Stimulated activated CD8-positive, alpha-beta memory T cell treated with anti-CD3 and anti-CD28 coated beads, Interleukin-4, amount 100 ng/mL, for 24 hours (primary cell): ENCODE measurements at regions not wholly inside any gene's neighbourhood (a gene's known extent, or its start where the extent isn't known, plus 50 kb on each side); places are given as distances from the start of the nearest gene placed in this dataset.
"Not testable (repeated sequence)": the region's sequence is repeated elsewhere in the genome, so short reads cannot be mapped to it uniquely, and the experiment has no call there.

Experiments
- DNase-seq: peaks from one replicate; pipeline ENCODE4 v3.0.0-alpha.2; 2020; ENCODE audit warnings: low read depth

DNA sequence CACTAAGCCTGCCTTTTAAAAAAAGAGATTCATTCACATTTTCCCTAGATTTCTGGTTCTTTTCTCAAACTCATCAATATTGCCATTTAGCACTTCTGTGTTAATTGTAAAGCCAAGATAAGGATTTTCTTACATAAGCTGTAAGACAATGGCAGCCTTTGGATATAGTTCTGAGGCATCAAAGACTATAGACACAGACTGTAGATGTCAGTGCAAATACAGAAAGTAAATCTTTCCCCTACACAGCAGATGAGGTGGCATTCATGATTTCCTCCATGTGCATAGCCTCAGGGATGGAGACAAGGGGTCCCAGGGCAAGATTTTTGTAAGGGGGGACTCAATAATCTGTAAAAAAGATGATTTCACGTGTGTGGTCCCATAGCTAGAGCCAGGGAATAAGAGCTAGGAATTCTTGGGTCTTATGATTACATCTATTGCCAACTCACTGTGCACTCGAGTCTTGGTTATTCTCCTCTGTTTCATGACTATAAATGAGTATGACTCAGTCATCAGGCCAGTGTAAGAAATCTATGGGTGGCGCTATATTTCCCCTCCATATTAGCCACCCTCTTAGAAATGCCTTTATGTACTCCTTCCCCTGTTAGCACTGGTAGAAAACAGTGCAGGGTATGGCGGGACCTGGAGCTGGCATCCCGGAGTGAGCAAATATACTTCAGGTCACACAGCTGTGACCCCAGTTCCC is 207.5 kb downstream of the EXOC5 start:
- no peak for DNase-seq

DNA sequence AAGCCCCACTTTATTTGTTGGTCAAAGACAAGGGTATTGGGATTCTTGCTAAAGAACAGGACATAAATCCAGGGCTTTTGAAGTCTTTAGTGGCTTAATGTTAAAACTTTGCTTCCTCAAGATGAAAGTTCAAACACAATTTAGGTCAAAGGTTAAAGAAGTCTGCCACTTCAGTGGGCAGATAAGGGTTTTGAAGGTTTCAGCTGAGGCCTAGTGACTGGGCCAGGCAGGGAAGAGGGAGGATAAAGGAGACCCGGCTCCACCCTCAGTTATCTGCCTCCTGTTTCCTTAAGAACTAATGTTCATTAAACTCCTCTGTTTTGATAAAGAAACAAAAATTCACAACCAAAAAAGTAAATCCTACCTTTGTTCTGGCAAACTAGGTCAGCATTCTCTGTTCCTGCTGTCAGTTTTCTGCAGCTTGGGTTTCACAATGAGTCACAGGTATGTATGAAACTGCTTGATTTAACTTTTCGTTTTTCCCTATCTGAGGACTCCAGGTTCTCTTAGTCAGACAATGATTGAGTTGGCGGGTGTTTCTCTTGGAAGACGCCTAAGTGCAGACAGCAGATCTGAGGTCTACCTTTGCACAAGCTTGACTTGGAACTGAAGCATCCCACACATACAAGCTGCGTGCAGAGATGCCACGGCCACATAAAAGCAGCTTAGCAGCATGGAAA is 208.3 kb downstream of the EXOC5 start:
- no peak for DNase-seq

DNA sequence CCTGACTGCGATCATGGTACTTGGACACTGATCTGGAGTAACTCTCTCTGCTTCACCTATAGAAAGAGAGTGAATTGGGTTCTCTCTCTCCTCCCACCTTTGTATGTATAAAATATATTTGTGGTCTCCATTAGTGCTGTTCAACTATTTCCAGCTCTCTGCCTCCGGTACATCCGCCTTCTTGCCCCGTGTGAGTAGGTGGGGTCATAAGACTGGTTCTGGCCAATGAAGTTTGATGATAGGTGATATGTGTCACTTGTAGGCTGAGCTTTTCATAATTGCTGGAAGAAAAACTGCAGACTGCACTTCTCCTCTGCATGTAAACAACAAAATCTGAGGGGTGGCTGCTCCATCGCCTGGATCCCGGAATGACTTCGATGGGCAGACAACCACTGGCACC is 210.4 kb downstream of the EXOC5 start:
- no peak for DNase-seq

- no peak for DNase-seq
Observed at GRCh38 chr14:57057803-57058202, 210.9 kb downstream of the EXOC5 start.

DNA sequence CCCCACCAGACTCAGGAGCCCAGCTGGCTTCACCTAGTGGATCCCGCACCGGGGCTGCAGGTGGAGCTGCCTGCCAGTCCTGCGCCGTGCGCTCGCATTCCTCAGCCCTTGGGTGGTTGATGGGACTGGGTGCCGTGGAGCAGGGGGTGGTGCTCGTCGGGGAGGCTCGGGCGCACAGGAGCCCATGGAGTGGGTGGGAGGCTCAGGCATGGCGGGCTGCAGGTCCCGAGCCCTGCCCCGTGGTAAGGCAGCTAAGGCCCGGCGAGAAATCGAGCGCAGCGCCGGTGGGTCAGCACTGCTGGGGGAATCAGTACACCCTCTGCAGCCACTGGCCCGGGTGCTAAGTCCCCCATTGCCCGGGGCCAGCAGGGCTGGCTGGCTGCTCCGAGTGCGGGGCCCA is 212.2 kb downstream of the EXOC5 start:
- DNase-seq = not testable (repeated sequence)

DNA sequence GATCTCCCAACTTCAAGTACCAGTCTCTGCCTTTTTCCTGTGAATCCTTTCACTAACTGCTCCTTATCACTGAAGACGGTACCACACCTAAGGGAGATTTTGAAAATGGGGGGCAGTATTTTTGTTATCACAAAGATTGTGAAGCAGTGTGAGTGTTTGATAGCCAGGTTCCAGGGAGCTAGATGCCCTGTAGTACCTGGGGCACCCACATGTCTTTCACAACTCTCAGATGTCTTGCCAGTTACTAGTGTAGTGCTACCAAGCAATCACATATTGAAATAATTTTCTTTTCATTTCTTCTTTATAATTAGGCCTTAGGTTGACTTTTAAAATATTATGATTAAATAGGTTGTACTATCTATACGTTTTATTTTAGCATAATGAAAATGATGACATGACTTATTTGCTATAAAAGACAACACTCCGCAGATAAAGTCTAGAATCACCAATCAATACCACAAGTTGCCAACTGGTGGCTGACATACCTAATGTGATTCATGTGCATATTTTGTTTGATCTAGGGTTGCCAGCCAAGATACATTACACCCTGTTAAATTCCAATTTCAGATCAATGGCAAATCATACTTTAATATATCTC is 215.9 kb downstream of the EXOC5 start:
- DNase-seq = no peak

DNA sequence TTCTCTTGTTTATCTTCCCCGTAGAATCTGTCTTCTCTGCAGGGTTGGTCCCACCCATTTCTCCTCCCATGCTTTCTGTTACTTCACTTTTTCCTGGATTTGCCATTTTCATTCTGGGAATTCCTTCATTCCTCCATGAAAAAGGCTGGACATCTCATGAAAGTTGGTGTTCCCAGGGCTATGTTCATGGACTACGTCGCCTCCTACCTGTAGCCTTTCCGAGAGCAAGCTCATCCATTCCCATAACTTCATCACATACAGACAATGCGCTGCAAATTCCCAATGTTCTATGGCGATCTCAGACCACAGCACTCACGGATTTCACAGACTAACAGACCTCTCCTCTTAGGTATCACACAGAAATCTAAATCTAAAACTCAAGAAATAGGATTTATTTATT is 217.1 kb downstream of the EXOC5 start:
- no peak for DNase-seq

DNA sequence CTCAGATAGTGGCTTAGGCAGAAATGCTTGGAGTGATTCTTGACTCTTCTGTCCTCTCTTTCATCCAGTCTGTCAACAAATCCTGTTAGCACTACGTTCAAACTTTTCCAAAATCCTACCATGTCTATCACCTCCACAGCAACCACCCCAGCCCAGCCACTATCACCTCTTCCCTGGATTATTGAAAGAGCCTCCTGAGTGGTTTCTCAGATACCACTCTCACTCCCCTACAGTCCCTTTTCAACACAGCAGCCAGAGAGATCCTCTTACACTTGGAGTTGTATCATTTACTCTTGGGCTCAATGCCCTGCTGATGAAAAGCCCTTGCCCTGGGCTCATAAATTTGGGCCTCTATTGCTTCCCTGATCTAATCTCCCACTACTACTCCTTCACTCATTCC is 218.9 kb downstream of the EXOC5 start:
- no peak for DNase-seq

- DNase-seq = no peak
Observed at GRCh38 chr14:57046175-57046574, 222.5 kb downstream of the EXOC5 start.

DNA sequence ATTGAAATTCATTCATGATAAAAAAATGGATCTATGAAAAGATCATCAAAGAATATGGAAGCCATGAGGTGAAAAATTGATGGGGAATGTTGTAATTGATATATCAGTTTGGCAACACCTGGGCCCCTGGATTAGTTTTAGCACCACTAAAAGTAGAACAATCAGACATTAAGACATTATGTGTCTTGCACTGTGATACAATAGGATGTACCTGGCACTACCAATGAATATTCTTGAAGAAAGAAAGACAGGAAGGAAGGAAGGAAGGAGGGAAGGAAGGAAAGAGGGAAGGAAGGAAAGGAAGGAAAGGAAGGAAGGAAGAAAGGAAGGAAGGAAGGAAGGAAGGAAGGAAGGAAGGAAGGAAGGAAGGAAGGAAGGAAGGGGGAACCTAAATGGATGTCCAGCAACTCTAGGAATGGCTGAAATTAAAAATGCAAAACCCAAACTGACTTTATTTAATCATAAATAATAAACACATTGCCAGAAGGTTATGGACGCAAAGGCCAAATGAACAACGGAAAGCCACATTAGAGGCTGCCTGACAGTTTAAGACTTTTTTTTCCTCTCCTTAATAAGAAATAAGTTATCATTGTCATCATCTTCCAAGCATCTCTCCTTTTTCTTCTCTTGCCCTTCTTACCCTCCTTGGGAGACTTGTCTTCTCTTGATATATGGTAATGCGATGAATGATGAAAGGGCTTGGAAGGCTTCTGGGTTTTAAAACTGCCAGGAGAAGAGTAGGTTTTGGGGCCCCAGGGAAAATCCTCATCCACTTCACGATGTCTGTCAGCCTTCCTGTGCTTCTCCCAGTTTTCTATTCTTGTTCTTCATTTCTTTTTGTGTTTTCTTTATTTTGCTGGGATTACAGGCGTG is 224.4 kb downstream of the EXOC5 start:
- DNase-seq = not testable (repeated sequence)

DNA sequence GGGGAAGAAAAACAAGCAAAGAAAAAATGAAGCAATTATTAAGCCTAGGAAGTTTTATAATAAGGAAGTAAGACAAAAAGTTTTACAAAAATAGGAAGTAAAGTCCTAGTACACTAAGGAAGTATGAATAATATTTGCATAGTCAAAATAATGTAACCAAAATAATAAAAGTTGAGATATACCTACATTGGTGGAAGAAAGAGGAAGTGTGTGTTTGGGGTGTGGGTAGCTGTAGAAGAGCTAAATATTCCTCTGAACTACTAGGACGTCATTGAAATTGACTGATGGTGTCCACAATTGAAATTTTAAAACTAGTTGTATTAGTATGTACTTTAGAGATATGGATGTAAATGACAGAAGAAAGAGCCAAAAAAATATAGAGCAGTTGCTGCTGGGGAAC is 228.4 kb upstream of the OTX2 start:
- no peak for DNase-seq

- DNase-seq = no peak
Observed at GRCh38 chr14:57031474-57031873, 221.2 kb upstream of the OTX2 start.

DNA sequence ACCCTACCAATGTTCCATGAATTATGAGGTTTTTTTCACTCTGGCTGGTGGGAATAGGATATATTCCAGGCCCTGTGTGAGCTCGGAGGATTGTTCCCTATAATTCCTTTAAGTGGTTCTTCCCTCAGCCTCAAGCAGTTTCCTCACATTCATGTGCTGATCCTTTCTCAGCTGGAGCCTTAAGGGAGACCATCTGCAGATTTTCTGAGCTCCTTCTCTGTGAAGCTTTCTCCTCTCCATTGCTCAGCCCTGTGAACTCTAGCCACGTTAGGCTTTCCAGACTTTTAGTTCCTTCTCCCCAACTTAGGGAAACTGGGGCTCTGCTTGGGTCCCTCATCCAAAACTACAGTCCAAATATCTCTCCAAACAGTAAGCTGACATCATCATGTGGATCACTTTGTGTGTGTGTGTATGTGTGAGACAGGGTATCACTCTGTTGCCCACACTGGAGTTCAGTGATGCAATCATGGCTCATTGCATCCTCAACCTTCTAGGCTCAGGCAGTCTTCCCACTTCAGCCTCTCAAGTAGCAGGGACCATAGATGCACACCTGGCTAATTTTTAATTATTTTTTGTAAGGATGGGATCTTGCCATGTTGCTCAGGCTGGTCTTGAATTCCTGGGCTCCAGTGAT is 219.5 kb upstream of the OTX2 start:
- no peak for DNase-seq

DNA sequence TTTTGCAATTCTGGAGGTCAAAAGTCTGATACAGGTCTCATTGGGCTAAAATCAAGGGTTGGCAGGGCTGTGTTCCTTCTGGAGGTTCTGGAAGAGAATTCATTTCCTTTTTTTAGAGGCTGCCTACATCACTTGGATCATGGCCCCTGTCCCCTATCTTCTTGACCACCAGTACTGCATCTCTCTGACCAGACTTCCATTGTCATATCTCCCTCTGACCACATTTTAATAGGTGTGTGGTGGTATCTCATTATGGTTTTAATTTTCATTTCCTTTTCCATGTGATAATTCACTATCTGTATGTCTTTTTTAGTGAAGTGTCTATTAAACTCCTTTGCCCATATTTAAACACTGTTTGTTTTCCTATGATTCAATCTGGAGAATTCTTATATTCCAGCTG is 215.2 kb upstream of the OTX2 start:
- DNase-seq = no peak

DNA sequence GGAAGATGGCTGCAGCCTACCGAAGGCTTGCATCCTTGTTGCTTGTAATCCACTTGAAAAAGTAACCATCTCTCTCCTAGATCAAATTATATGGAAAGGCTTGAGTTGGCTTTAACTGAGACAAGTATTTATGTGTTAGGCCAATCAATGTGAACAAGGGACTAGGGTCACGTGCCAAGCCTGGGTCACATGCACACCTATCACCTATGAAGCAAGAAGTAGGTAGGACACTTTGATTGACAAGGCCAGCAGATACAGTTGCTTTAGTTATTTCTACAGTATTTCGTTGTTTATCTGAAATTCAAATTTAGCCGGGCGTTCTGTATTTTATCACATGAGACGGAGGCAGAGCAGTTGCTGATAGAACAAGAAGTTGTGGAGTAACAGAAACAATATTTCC is 212.3 kb upstream of the OTX2 start:
- DNase-seq = no peak

- DNase-seq = no peak
Observed at GRCh38 chr14:57018065-57018464, 207.8 kb upstream of the OTX2 start.

DNA sequence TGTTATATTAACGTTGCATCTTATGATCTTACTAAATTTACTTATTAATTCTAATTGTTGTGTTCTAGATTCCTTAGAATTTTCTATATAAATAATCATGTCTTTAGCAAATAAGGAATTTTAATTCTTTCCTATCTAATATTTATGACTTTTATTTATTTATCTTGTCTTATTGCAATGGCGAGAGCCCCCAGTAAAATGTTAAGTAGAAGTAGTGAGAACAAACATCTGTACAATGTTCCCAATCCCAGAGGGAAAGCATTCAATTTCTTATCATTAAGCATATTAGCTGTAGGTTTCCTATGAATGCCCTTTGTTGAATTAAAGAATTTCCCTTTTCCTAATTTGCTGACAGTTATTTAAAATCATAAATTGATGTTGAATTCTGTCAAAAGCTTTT is 203.7 kb upstream of the OTX2 start:
- DNase-seq = no peak

DNA sequence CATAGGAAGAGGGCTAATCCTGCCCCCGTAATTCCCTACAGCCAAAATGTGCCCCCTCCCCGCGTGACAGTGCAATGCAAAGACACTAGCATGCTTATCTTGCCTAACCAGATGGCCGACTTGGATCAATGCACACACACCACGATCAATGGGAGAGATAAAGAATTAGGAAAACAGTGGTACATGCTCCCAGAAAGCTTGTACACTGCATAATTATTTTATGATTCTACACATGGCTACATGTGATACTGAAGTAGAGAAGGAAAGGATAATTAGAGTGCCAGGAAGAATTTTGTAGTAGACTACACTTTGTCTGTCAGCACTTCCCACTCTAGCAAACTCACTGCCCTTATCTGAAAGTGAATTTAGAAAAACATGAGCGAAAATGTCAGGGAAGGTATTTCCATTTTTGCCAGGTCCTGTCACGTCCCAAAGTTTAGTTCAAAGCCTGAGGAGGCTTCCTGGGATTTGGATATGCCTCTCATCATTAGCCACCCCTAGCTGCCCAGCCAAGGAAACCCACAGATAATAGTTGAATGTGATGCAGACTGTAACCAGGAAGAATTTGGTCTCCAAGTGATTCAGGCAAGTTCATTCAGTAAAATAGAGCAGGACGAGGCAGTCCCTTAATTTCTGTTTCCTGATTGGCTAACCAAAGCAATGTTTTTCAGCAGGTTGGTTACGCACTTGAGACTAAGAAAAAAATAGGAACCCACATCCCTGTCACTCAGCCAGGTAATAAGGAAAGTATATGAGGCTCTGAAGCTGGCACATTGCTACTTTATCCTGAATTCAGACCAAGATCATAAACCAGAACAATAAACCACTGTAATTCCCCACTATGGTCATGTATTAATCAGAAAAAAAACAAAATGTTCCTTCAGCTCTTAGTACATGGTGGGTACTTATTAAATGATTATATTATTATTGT is 199.6 kb upstream of the OTX2 start:
- DNase-seq = no peak

DNA sequence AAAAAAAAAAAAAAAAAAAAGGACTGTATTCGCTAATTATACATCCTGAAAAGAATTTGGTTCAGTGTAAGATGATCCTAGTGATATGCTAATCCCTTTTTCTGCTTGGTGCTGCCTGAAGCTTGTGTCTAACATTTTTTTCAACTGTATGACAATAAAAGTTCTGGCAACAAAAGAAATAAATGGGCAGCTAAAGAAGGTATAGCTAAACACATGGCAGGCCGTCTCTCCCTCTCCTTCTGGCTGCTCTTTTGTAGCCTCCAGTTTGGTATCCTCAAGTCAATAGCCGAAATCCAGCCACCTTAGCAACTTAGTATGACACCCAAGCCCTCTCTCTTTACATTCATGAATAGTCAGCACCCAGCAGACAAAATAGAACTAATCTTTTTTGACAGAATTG is 198.3 kb upstream of the OTX2 start:
- no peak for DNase-seq

DNA sequence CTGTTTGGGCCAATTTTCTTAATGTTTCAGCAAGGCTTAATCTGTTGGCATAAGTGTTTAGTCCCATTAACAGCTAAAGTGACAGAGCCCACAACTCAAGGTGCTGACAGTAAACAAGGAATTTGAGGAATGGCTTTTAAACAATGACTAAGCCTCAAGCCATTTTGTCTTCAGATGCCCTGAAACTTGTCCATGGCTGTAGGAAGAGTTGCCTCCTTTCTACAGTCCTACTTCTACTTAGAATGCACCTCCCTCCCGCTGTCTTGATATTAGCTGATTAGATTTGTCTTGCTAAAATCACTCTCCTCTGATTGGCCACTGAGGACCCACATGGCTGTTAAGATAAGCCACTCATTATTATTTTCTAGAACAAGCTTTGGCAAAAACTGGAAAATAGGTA is 188.4 kb upstream of the OTX2 start:
- no peak for DNase-seq
